GM13977 (cell line): ENCODE measurements at regions not wholly inside any gene's neighbourhood (a gene's known extent, or its start where the extent isn't known, plus 50 kb on each side); places are given as distances from the start of the nearest gene placed in this dataset.

Experiments used
- DNase-seq: peaks from one replicate; pipeline ENCODE4 v3.0.0; 2012; ENCODE audit warnings: low spot score
- CTCF ChIP-seq: IDR thresholded peaks from 2 replicates; pipeline ENCODE4 v1.5.1; 2012; ENCODE audit warnings: mild to moderate bottlenecking, control low read depth; ENCODE audit not compliant: insufficient read depth; ENCODE audit errors: extremely low read depth, missing control alignments
- in situ Hi-C: fragments of 300-500 bp; cut with MboI; formaldehyde crosslinking; loops from one replicate; pipeline ENCODE4 v1.12.0; 2022; ENCODE audit warnings: low sequenced_read_pairs, low pct_unique_long_range_greater_than_20kb, mixed read lengths, inconsistent platforms; ENCODE audit not compliant: unreplicated experiment

GRCh38 chrX:19194285-19195242, 72.3 kb upstream of the ADGRG2 start:
- no peak for TF ChIP-seq CTCF
- in situ Hi-C loops: no loop called here
- no peak for DNase-seq

GRCh38 chrX:19195243-19195610, 73.0 kb upstream of the ADGRG2 start:
- DNase-seq: no peak
- in situ Hi-C loops: no loop called here
- no peak for TF ChIP-seq CTCF

- no peak for DNase-seq
- no peak for TF ChIP-seq CTCF
- in situ Hi-C loops: no loop called here
Observed at GRCh38 chrX:19198473-19198872, 76.2 kb upstream of the ADGRG2 start.

GRCh38 chrX:19202171-19202570, 79.9 kb upstream of the ADGRG2 start:
- no peak for TF ChIP-seq CTCF

GRCh38 chrX:19204636-19205035, 82.4 kb upstream of the ADGRG2 start:
- no peak for TF ChIP-seq CTCF

More at GRCh38 chrX:19202171-19202570, 79.9 kb upstream of the ADGRG2 start:
- in situ Hi-C loops: no loop called here
- no peak for DNase-seq

GRCh38 chrX:19212037-19212436, 89.8 kb upstream of the ADGRG2 start:
- TF ChIP-seq CTCF: no peak
- in situ Hi-C loops: no loop called here
- no peak for DNase-seq

More at GRCh38 chrX:19204636-19205035, 82.4 kb upstream of the ADGRG2 start:
- in situ Hi-C loops: no loop called here
- DNase-seq: no peak
